GM19397 (cell line): ENCODE measurements at regions not wholly inside any gene's neighbourhood (a gene's known extent, or its start where the extent isn't known, plus 50 kb on each side); places are given as distances from the start of the nearest gene placed in this dataset.

Experiments
- ATAC-seq: cut with Tn5 transposase; IDR thresholded peaks from one replicate; pipeline ENCODE4 v1.9.1; 2021; ENCODE audit warnings: mild to moderate bottlenecking, moderate library complexity; ENCODE audit not compliant: unreplicated experiment

DNA sequence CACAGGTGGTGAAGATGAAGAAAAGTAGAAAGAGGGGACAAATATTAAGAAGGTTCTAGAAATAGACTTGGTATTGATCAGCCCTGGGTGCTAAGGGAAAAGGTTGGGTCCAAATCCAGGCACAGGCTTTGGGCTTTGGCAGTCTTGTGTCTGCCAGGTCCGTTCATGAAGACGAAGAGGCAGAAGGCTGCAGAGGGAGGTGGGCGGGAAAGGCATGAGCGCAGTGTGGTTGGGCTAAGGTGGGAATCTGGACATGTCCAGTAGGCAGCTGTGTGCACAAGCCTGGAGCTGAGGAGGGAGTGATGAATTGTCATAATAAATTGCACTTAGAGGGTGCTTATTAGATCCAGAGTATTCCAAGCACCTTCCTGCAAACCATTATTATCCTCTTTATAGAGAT is 105.7 kb upstream of the TEX51 start:
- ATAC-seq = no peak

DNA sequence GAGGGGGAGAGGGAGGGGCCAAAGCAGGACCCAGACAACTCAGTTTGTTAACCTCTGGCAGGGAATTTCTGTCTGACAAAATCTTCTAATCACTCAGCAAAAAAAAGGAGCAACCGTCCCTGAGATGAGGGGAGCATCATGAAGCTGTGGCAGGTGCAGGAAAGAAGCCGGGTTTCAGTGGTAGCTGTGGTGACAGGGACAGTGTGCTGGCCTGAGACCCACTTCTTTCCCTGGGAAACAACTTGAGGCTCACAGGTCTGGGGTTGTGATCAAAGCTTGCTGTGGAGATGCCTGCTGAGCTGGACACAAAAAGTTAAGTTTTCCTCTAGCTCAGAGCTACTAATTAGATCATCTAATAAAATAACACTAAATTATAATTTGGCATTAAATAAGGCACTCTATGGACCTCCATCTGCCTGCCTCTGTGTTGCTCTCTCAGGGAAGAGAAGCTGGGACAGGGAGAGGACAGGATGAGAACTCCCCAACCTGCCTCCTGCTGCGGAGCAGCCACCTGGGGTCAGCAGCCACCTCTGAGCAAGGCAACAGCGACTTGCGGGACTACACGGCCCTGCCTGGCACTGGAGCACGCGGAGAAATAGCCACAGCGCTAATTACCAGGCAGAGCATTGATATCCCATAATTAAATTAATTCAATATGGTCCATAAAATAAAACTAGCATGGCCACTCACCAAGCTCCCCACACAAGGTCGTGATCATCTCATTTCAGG is 104.6 kb upstream of the TEX51 start:
- ATAC-seq = no peak

DNA sequence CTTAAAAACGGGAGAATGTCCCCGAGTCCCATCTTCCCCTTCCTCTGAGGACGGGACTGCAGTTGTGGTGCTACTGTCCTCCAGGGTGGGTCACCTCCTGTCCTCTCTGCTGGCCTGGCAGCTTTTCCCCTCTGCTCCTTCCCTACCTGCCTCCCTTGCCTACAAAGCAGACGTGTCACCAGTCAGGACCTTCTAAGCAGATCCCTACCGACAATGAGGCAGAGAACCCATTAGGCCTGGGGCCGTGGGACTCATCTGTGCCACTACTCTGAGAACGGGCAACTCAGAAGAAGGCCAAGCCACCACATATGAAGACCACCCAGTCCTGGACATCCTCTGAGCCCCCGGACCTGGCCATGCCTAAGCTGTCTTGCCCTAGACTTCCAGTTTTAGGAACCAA is 103.0 kb upstream of the TEX51 start:
- no peak for ATAC-seq

DNA sequence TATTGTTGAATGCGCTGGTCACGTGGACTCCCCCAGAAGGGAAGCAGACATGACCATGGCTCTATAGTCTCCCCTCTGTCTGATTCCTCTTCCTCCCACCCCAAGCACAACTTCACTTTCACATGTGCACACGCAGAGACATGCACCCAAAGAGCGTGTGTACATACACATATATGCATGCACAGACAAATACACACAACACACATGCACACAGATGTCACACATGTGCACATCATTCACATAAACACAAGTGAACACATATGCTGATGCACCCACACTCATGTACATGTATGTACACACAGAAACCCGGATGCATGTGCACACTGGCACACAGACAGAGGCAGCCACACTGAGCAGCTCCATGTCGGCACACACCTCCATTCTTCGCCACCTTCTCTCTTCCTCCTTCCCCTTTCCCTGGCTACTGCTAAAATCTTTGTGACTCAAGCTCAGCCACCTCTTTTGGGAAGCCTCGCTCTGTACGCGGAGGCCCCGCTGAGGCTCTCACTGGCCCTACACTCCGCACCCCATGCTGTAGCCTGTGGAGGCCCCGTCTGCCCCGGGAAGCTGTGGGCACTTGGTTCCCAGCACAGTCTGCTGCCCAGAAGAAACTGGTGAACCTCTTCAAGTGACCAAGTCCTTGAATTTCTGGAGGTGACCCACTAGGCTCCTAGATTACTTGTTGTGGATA is 101.6 kb upstream of the TEX51 start:
- ATAC-seq = no peak

DNA sequence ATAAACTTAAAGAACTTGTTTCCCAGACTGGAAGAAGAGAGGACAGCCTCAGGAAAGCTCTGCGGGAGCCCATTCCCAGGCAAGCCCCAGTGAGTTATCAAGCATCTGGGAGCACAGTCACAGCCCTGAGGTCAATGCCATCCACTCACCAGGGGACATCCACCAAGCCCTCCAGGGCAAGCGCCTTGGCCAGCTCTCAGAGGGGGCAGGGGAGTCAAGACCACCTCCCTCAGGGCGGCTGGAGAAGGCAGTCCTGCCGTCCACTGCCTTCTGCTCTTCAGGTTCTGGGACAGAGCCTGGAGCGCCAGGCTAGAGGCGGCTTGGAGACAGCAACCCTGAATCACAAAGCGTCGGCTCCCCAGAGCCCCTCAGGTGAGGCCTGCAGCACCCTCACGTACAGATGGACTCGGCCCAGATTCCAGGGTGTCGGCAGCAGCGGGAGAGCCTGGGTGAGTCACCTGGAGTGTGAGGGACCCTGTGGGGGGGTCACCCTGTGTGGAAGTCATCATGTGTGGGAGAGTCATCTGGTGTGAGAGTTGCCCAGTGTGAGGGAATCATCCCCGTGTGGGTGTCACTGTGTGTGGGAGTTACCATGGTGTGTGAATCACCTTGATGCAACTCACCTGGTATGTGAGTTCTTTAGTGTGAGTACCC is 100.9 kb upstream of the TEX51 start:
- ATAC-seq = no peak

DNA sequence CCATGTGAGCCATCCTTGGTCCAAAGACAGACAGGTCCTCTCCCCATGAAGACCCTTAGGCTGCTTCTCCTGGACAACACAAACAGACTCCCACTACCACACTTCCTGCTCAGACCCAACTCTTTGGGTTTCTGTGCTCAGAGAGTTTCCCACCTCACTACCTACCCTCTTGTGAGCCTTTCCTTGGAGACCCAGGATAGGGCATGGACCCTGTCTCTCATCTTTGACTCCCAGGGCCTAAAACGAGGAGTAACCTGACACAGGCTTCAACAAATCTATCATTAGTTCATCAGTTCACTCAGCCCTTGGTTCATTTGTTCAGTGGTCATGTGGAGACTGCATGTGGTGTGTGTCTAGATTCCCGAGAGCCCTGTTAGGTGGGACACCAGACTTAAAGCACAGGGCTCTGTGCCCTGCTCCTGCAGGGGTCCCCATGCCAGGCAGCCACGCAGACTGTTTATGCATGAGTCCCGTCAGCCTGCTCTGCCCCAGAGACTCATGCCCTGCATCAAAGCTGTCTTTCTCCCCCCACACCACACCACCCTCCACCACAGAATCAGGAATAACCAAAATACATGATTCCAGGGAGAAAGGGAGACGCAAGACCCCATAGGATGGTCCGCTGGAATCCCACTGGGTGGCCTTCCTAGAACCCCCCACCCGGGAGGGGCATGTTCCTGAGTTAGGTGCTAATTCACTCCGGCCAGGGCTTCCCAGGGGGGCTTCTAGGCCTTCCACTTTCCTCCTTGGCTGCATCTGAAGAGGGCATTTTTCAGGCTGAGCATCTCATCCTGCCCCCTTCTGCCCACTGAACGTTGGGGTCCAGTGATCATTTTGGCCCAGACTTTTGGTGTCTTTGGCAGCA is 100.2 kb upstream of the TEX51 start:
- ATAC-seq = no peak

DNA sequence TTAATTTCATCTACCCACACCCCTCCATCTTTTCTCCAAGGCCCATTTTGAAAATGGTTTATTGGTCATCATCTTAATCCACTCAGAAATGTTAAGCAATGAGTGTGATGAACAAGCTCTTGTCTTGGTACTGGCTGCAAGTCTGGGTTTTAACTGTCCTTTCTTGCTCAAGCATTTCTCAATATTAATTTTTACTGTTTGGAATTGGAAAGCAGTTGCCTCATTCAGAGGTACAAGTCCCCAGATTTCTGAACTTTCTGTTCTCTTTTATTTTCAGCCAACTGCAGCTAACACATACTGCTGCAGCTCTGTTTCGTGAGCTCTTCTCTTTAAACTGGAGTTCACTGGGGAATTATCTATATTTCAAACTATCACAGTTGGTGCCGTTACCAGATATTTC is 99.4 kb upstream of the TEX51 start:
- no peak for ATAC-seq

DNA sequence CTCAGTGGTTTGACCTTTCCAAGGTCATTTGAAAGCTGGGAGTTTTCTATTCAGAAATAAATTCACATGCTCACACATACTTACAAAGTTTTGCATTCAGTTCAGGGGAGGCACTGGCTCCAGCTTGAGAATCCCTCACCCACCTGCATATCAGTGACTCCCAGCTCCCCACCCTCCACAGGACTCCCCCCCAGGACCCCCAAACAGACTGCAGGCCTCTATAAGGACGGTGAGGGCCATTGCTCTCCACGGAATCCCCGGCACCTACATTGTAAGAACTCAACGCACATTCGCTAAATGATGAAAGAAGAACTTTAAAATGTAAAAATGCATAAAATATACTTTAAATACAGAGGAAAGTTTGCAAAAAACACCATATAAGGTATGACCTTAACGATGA is 97.2 kb upstream of the TEX51 start:
- ATAC-seq = no peak

DNA sequence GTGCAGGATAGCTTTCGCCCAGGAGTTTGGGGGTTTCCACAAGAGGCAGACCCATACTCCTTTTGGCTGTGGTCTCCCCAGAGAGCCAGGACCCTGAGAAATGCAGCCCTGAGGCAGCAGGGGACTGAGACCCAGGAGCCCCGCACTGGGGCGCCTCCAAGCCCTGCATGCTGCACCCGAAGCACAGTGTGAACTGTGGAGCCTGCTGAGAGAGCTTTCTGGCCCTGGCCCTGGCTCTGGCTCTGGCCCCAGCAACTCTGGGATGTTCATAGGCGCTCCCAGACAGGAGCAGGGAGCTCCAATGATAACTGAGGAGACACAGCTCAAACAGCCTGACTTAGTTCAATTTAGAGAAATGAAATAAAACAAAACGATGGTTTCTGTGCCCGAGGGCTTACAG is 96.4 kb upstream of the TEX51 start:
- ATAC-seq = no peak

DNA sequence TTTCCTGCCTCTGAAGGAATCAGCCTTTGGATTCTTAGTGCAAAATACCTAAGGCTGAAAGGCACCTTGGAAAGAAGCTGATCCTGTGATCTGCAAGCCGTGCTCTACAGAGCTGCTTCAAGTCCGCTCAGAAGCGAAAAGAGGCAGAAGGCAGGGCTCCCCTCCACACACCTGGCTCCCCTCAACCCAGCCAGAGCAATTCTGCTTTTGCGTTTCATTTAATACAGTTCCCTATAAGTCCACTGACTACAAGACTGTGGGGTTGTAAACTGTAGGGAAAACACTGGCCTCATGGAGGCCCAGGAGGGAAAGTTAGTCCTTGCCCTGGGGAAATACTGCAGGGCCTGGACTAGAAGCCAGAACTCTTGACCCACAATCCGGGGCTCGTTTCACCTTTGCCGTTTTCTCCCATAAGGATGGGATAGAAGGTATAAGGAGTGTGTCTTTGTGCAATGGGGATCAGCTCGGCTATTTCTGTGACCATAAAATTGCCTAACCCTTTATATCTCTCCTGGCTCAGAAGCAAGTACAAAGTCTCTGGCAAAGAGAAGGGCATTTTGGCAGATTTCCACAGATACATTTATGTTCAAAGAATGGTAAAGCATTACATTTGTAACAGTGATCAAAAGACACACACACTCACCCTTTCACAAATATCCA is 95.8 kb upstream of the TEX51 start:
- ATAC-seq = no peak

DNA sequence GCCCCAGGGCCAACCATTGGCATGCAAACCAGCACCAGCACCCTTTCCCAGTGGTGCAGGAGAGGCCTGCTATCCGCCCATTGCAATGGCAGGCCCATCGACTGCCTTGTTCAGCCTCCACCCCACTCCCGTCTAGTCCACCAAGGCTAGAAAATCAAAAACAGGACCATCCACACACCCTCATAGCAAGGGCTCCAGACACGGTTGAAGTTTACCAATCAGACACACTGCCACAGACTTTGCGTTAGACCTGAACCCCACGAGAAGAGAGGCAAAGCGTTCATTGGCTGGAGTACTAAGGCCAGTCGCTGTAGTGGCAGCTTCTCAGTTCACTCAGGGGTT is 95.3 kb upstream of the TEX51 start:
- no peak for ATAC-seq

DNA sequence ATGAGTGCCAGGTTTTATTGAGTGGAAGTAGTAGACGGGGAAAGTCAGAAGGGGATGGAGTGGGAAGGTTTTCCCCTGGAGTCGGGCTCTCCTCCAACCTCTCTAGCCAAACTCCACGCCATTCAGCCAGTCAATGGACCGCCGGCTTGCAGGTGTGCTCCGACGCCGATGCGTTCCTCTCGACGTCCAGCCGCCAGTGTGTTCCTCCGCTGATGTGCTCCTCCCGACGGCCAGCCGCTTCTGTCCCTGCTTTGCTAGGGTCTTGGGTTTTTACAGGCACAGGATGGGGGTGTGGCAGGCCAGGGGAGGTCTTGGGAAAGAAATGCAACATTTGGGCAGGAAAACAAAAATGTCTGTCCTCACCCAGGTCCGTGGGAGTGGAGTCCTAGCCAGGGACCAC is 94.3 kb upstream of the TEX51 start:
- no peak for ATAC-seq

DNA sequence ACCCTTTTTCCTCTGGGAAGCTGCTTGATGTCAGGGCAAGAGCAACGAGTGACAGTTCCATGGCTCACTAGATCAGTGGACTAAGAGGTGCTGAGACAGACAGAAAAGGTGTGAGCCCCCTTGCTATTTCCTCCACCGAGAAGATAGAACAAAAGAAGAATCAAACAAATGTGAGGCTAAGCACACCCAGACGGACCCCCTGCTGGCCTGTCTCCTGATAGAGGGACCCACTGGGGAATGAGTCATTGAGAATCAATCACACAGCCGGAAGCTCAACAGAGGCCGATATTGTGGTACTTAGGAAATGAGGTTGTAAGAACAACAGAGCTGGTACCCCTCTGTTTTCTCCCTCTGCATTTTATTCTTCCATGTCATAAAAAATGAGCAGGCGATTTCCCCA is 89.8 kb upstream of the TEX51 start:
- no peak for ATAC-seq

DNA sequence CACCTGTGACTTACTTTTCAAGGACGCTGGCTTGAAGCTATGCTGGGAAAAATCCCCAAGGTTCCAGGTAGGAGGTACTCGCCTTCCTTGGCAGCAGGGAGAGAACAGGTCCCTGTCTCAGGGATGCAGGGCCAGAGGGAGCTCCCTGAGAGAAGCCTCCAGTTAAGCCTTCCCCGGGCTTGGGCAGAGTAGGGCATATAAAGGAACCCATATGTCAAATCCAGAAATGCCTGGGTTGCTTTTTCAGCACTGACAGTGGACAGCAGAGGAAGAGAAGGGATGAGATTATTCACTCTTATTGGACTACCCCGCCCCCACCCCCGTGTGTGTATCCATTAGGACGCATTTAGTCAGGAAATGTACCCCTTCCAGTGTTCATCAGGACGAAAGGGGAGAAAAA is 89.3 kb upstream of the TEX51 start:
- ATAC-seq = no peak

DNA sequence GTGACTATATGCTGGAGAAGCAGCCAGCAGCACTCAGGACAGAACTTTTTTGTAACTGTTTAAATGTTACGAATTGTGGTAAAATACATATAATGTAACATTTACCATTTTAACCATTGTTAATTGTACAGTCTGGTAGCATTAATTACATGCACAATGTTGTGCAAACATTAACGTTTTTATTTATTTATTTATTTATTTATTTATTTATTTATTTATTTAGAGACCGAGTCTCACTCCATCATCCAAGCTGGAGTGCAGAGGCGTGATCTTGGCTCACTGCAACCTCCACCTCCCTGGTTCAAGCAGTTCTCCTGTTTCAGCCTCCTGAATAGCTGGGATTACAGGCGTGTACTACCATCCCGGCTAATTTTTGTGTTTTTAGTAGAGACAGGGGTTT is 88.7 kb upstream of the TEX51 start:
- no peak for ATAC-seq

DNA sequence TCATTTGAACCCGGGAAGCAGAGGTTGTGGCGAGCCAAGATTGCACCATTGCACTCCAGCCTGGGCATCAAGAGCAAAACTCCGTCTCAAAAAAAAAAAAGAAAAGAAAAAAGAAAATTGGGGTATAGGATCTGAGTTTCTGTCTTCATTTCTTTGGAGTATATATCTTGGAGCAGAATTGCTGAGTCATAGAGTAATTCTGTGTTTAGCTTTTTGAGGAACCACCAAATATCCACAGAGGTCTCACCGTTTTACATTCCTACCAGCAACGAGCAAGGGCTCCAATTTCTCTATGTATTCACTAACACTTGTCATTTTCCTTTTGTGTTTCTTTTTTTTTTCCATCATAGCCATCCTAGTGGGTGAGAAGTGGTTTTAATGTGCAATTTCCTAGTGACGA is 87.6 kb upstream of the TEX51 start:
- ATAC-seq = no peak

DNA sequence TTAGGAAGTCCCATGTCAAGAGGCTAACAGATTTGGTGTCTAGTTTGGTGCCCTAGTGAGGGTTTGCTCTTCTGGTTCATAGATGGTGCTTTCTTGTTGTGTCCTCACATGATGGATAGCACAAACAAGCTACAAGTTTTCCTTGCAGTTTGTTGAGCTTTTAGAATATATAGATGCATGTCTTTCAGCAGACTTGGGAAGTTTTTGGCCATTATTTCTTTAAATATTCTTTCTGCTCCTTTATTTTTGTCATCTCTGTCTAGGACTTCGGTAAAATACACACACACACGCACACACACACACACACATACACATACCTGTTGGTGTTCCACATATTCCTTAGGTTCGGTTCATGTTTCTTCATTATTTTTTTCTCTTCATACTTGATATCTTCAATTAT is 81.5 kb upstream of the TEX51 start:
- no peak for ATAC-seq

DNA sequence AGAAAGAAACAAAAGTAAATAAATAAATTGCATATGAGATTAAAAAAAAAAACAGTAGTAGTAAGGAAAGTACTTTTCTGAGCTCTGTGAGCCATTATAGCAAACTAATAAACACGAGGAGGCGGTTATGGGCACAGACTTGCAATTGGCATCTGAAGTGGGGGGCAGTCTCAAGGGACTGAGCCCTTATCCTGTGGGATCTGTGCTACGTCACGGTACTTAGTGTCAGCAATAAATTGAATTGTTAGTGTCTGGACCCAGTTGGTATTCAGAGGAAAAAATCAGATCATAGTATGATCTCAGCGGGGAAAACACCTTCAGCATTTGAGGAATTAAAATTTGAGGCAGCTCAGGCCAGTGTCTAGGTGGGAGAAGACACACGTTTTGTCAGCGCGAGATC is 76.6 kb upstream of the TEX51 start:
- no peak for ATAC-seq

DNA sequence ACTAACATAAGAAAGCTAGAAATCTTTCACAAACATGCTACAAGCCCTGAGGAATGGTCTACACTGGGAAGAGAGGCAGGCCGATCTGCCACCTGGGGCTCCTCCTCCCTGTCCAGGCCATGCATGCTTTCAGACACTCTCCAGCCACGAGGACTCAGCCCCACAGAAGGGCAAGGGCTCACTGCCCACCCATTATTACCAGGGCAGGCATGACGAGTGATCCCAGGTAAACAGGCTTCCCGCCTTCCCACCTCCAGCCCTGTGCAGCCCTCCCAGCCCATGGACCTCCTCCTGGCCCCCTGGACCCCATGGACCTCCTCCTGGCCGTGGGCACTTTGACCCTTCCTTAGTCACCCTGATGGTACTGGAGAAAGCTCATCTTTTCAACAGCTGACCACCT is 75.8 kb upstream of the TEX51 start:
- no peak for ATAC-seq

DNA sequence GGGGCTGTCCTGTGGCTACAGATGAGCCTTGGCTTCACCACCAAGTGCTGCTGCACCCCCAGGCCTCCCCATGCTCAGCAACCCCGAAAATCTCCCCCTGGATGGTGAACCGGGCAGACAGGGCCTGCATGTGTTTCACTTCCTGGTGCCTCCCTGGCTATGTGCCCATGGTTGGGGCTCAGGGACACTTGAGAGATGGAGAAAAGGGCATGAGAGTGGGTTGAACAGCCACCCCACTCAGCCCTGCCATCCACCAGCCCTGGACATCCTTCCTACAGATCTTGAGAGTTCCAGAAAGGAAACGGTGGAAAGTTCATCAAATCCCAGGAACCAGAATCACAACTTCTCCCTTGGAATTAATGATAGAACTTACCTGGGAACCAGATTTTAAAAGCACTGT is 74.7 kb upstream of the TEX51 start:
- no peak for ATAC-seq

DNA sequence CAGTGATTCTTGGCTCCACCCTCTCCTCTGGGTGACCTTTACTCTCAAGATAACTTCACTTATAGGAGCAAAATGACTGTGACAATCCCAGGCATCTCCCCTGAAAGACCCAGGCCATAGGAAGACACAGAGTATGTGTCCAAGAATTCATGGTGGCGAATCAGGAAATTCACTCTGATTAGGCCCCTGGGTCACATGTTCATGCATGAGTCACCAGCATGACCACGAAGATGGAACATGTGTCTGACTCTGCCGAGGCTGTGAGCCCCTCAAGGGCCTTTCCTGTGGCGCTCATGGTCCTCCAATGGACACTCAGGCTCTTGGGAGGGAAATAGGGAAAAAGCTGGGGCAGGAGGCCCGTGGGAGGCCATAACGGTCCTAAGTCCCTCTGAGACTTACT is 74.0 kb upstream of the TEX51 start:
- no peak for ATAC-seq
